Choroid plexus epithelial cell (primary cell): ENCODE measurements at regions not wholly inside any gene's neighbourhood (a gene's known extent, or its start where the extent isn't known, plus 50 kb on each side); places are given as distances from the start of the nearest gene placed in this dataset.
A peak's percentile ranks its signal among the peaks of the same experiment; 100 is the strongest.

Experiments used
- DNase-seq: peaks from one replicate; pipeline ENCODE4 v3.0.0-alpha.2; 2010; ENCODE audit warnings: low read depth
- H3K4me3 ChIP-seq: 2 replicates; pipeline ENCODE4 v1.5.1; 2011; ENCODE audit warnings: low read depth, mild to moderate bottlenecking, control low read depth, low read length, moderate library complexity
- CTCF ChIP-seq: conservative IDR thresholded peaks from 2 replicates; pipeline ENCODE4 v1.5.1; 2011; ENCODE audit warnings: low read depth, mild to moderate bottlenecking, control low read depth, inconsistent platforms, low read length, moderate library complexity

- TF ChIP-seq CTCF = no peak
- DNase-seq = peak; percentile 42
- H3K4me3 ChIP-seq = no peak overlapping the region
Observed at GRCh38 chr1:193850745-193851144, 664.3 kb upstream of the B3GALT2 start.

GRCh38 chr1:193846876-193847604 lies 660.6 kb upstream of the B3GALT2 start:
- DNase-seq = no peak
- TF ChIP-seq CTCF = no peak
- H3K4me3 ChIP-seq = no peak overlapping the region

GRCh38 chr1:193846411-193846810 lies 660.0 kb upstream of the B3GALT2 start:
- no peak for TF ChIP-seq CTCF
- no peak overlapping the region for H3K4me3 ChIP-seq
- DNase-seq = no peak

- DNase-seq = no peak
- H3K4me3 ChIP-seq = no peak overlapping the region
- no peak for TF ChIP-seq CTCF
Observed at GRCh38 chr1:193841857-193842256, 655.4 kb upstream of the B3GALT2 start.

- TF ChIP-seq CTCF = no peak
- H3K4me3 ChIP-seq = no peak overlapping the region
- DNase-seq = no peak
Observed at GRCh38 chr1:193831465-193831864, 645.1 kb upstream of the B3GALT2 start.

GRCh38 chr1:193827516-193827915 lies 641.1 kb upstream of the B3GALT2 start:
- no peak overlapping the region for H3K4me3 ChIP-seq
- DNase-seq = no peak
- no peak for TF ChIP-seq CTCF

- no peak for DNase-seq
- no peak for TF ChIP-seq CTCF
- no peak overlapping the region for H3K4me3 ChIP-seq
Observed at GRCh38 chr1:193819376-193819775, 633.0 kb upstream of the B3GALT2 start.
